ENCODE measurements at regions not wholly inside any gene's neighbourhood (a gene's known extent, or its start where the extent isn't known, plus 50 kb on each side); places are given as distances from the start of the nearest gene placed in this dataset.
"Not testable (repeated sequence)": the region's sequence is repeated elsewhere in the genome, so short reads cannot be mapped to it uniquely, and the experiment has no call there.

DNA sequence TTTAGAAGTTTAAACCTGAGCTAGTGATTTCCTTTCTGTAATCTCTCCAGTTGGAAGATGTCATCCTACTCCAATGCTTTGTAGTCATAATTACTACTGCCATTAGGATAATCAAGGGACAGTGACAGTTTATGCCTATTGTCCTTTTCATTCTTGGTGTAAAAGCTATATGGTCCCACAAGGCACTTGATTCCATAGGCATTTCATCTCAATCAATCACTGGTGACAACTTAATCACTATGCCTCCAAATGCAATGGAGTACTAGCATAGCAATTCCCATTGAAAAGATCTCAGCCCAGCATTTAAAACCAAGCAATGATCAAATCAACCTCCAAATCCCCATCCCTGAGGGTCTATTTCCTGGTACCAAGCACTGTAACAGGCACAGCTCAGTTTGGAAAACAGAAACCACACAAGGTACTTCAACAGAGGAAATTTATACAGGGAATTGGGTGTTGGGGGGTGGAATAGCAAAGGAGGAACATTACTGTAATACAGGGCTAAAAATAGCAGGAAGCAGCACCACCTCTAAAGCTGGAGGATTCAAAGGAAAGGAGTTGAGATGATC lies 51.0 kb downstream of the FHIP2A start:
- no peak for DNase-seq (ENCODE audit: low read depth, low spot score)

DNA sequence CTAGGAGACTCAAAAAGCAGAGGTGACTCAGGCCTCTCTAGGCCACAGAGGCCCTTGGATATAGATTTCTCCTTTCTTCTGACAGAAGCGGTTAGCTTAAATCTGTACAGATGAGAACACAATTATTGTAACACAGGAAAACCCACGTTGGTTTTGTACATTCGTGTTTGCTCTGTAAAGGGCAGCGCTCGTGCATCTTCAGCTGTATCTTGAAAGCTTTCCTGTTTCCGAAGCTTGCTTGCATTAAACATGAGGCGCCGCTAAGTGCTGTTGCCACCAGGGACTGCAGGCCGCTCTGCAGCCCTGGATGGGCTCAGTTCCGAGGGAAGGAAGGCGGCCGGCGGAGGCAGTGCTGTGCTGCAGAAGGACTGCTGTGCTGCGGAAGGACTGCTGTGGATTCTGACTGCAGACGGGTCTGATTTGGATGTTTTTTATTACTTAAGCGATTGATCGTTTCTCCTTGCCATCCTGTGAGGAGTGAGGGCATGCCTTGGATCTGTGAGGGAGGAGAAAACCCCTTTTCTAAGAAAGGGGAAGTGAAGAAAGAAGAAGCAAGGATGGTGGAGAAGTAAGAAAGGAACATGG lies 53.3 kb downstream of the FHIP2A start:
- DNase-seq (ENCODE audit: low read depth, low spot score), result peak; percentile 79

DNA sequence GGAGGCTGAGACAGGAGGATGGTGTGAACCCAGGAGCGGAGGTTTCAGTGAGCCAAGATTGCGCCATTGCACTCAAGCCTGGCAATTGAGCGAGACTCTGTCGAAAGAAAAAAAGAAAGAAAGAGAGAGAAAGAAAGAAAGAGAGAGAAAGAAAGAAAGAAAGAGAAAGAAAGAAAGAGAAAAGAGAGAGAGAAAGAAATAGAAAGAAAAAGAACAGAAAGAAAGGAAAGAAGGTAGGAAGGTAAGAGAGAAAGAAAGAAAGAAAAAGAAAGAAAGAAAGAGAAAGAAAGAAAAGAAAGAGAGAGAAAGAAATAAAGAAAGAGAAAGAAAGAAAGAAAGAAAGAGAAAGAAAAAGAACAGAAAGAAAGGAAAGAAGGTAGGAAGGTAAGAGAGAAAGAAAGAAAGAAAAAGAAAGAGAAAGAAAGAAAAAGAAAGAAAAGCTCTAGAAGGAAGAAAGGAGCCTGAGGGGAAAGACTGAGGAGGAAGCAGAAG lies 54.1 kb downstream of the FHIP2A start:
- DNase-seq (ENCODE audit: low read depth, low spot score), result not testable (repeated sequence)

- DNase-seq (ENCODE audit: low read depth, low spot score), result no peak
These were observed 54.6 kb downstream of the FHIP2A start for GRCh38 chr10:114876169-114876568.

DNA sequence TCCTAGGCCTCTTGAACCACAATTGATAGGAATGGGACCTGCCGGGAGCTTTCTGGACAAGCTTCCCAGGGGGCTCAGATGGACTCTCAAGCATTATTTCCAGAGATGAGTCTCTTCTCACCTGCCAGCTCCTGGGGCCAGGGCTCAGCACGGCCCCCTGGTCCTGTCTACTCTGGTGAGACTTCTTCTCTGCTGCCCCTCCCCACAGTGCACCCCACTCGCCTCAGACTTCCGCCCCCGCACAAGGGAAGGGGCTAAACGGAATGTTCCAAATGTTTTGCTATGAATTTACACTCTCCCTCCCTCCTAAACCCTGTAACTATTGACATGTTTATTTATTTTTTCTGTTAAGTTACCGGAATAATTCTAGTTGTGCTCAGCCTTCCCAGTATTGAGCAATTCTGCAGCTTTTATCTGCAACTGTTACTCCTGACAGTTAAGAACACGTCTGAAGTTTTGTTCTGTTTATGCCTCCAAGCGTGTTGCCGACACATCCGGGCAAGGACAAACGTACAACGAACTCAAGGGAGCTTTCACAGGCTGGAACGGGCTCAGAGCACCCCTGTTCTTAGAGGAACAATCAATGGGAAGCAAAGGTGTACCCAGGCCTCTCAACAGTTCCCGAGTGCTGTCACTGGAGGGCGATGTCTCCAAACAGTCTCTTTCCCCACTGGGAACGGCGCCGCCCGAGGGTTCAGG lies 55.2 kb downstream of the FHIP2A start:
- peak; percentile 84 for DNase-seq (ENCODE audit: low read depth, low spot score)

DNA sequence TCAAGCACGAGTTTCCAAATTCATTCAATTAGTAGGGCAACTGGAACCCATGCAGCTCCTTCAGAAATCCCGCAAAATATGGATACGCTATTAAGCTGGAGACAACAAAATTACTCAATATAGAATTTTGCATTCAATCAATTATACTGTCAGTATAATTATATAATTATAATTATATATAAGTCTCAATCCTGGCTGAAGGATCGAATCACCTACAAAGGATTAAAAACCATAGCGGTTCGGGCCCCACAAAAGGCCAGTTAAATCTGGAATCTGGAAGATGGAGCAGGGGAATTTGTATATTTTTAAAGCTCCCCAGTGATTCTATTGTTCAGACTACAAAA lies 55.7 kb downstream of the FHIP2A start:
- DNase-seq (ENCODE audit: low read depth, low spot score), result no peak

DNA sequence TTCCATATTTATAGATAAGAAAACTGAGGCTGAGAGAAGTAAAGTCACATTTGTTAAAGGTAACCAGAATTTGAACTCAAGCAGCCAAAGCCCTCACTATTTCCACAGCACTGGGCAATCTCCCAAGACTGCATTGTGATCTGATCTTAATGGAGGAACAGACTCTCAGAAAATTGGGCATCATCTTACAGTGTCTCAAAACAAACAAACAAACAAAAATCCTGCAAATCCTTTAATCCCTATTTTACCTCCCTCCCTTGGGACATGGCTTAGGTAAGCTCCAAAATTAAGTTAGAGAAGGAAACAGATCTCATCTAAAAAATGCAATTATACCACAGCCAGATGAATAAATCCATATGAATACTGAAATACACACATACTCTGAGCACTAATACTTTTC lies 57.5 kb downstream of the FHIP2A start:
- DNase-seq (ENCODE audit: low read depth, low spot score), result no peak

DNA sequence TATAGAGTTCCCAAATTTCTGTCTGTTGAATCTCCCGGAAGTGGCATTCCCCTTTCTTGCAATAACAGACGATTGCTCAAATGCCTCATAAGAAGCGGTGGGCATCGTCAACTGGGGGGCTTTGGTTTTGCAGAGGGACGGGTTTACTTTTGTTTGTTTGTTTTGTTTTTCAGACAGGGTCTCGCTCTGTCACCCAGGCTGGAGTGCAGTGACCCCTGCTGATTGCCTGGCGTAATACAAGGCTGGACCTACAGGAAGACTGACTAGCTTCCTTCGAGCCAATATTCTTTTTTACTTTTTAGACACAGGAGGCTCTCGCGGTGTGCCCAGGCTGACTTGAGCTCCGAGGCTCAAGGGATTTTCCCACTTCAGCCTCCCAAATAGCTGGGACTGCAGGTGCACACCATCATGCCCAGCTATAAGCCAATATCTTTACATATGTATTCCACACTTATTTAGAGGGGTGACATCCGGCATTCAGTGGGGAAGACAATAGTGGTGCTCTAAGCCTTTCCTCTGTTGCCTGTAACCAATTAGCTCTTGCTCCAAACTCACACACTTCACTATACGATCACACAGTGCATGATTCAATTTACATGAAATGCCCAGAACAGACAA lies 58.1 kb downstream of the FHIP2A start:
- peak; percentile 77 for DNase-seq (ENCODE audit: low read depth, low spot score)

DNA sequence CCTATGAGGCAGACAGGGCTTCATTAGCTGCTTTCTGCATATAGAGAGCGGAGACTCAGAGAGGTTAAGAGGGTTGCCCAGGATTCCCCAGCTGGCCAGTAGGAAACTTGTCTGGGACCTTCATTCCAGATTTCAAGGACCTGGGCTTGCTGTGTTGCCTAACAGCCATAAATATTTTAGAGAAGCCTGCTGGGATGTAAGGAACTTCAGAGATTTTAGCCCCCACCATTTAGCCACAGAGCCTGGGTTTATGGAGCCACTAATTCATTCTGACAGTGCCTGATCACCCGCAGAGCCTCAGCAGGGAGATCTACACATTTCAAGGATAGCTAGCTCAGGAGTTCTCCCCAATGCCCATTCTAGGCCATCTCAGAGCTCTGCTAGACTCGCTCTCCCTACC lies 56.6 kb upstream of the TRUB1 start:
- DNase-seq (ENCODE audit: low read depth, low spot score), result peak; percentile 66

DNA sequence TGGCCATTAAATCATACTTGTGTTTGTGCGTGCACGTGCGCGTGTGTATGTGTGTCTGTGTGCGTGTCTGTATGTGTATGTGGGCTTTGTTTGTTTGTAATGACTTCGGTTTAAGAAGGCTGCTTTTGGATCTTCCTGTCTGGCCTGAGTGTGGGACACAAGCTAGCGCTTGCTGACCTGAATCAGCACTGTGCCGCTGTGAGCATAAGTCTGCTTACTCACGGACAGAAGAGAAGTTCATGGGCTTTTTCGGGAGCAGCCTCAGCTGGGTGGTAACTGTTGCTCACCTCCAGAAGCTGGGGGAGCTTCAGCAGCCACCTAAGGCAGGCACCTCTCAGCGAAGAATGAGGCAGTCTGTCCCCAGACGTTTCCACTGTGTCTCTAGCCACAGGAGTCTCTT lies 56.1 kb upstream of the TRUB1 start:
- peak; percentile 37 for DNase-seq (ENCODE audit: low read depth, low spot score)

GRCh38 chr10:114885443-114885842 lies 52.6 kb upstream of the TRUB1 start:
- no peak for DNase-seq (ENCODE audit: low read depth, low spot score)
